GM12801 (cell line): ENCODE measurements at regions not wholly inside any gene's neighbourhood (a gene's known extent, or its start where the extent isn't known, plus 50 kb on each side); places are given as distances from the start of the nearest gene placed in this dataset.

Source experiments
- TF ChIP-seq, protein P1 (sequence below): IDR thresholded peaks from one replicate; pipeline ENCODE4 v1.5.1; 2011; ENCODE audit warnings: control low read depth; ENCODE audit not compliant: insufficient read length; ENCODE audit errors: extremely low read depth

GRCh38 chr16:85310868-85311585 lies 198.8 kb upstream of the CIBAR2 start:
- TF ChIP-seq, protein P1, sequence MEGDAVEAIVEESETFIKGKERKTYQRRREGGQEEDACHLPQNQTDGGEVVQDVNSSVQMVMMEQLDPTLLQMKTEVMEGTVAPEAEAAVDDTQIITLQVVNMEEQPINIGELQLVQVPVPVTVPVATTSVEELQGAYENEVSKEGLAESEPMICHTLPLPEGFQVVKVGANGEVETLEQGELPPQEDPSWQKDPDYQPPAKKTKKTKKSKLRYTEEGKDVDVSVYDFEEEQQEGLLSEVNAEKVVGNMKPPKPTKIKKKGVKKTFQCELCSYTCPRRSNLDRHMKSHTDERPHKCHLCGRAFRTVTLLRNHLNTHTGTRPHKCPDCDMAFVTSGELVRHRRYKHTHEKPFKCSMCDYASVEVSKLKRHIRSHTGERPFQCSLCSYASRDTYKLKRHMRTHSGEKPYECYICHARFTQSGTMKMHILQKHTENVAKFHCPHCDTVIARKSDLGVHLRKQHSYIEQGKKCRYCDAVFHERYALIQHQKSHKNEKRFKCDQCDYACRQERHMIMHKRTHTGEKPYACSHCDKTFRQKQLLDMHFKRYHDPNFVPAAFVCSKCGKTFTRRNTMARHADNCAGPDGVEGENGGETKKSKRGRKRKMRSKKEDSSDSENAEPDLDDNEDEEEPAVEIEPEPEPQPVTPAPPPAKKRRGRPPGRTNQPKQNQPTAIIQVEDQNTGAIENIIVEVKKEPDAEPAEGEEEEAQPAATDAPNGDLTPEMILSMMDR = no peak

- TF ChIP-seq, protein P1 = no peak
Measured at GRCh38 chr16:85311741-85312140, 199.5 kb upstream of the CIBAR2 start.

- TF ChIP-seq, protein P1 = no peak
Measured at GRCh38 chr16:85312174-85312573, 199.9 kb upstream of the CIBAR2 start.

DNA sequence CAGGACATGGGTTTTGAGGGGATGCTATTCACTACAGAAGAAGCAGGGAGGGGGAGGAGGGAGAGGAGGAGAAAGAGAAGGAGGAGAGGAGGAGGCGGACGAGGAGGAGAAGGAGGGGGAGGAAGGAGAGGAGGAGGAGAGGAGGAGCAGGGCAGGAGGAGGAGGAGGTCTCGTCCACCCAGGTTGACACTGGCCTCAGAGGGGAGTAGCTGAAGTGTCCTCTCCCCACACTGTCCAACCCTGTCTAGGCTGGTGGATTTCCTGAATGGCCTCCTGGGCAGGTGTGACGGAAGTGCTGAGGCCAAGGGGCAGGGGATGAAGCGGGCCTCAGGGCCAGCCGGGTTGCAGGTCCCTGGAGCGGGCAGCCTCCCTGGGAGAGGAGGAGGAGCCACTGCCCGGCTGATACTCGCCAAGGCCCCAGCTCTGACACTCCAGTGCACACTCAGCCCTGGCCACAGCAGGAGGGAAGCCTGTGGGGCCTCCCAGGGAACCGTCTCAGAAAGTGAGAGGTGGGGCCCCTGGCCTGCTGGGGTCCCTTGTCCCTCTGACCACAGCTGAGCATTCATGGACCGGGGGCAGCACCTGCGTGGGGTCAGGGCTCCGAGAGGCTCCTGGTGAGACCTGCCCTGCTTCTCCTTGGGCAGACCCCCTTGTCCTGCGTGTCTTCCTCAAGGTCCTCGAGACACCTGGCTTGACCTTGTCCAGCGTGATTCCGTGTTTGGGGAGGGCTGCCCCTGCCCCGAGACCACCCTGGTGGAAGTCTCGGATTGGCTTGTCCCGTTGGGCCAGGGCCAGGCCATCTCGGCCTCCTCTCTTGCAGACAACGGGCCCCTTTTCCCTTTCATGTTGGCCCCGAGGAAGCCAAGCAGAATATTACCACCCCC lies 200.6 kb upstream of the CIBAR2 start:
- TF ChIP-seq, protein P1 = no peak

DNA sequence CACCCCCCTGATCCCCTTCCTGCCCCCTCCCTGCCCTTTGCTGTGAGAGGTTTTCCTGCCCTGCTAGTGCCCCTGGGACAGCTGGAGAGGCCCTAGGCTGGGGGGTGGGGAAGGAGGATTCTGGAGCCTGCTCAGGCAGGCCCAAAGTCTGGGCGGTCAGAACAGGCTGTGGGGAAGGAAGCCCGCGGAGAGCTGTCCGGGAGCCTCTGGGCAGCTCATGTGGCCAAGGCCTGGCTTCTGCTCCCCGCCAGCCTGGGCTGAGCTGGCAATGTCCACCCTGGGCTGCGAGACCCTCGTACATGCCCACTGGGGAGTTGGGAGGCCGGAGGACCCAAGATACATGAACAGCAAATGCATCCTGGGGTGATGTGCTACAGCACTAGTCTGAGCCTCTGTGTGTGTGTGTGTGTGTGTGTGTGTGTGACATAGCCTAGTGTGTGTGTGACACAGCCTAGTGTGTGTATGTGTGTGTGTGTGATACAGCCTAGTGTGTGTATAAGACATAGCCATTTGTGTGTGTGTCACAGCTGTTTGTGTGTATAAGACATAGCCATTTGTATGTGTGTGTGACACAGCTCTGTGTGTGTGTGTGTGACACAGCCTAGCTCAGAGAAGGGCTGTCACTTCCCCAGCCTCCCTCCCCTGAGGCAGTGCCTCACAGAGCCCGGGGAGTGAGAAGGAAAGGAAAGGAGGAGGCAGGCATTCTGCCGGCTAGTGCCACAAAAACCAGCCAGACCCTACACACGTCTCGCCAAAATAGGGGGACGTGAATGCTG lies 201.4 kb upstream of the CIBAR2 start:
- TF ChIP-seq, protein P1 = no peak

GRCh38 chr16:85314512-85314971 lies 202.3 kb upstream of the CIBAR2 start:
- TF ChIP-seq, protein P1 = no peak

DNA sequence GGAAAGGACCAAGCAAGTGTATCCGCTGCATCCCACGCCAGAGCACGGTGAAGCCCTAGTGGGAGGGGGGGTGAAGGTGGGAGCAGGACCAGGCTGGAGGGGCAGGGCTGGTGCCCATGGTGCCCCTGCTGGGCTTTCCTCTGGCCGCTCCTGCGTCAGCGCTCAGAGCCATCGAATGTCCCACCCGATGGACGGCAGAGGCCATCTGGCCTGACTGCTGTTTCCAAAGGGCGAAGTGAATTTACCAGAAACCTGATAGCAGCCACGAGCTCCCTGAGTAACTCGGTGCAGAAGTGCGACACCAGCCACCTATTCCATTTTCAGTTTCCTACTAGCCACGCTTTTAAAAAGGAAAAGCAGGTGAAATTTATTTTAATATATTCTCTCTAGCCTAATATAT lies 203.6 kb upstream of the CIBAR2 start:
- TF ChIP-seq, protein P1 = no peak
